ENCODE measurements at regions not wholly inside any gene's neighbourhood (a gene's known extent, or its start where the extent isn't known, plus 50 kb on each side); places are given as distances from the start of the nearest gene placed in this dataset.
"Not testable (repeated sequence)": the region's sequence is repeated elsewhere in the genome, so short reads cannot be mapped to it uniquely, and the experiment has no call there.

DNA sequence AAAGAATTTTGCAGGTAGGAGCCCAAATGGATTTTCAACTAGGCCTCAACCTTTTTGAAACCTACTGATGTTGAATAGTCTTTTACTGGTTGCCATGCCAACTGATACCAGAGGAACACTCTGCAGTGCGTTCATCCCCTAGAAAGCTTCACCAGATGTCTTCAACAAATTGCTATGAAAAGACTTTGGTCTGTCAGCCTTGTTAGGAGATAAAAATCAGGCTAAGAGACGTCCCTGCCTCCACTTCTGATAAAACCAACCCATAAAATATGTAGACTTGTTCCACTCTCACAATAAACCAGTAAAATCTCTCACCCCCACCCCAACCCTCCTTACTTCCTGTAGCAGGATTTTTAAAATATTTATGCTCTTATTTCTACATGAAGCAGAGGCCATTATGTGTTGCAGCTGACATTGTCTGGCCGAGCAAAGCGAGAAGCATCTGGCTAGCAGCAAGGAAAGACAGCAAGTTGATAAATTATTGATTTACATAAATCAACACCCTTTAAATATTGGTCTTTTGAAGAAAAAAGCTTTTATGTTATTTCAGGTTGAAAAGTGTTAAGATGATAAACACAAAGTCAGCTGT is 428.7 kb downstream of the ISL1 start:
- Histone ChIP-seq H3K56ac (ENCODE audit: extremely low read depth, insufficient read depth, low read length) (no peak overlapping the region), H4K91ac (ENCODE audit: insufficient read depth, low read depth, low read length) (no peak overlapping the region), H3K36me3 (ENCODE audit: control insufficient read depth, insufficient read depth, low read length) (no peaks in the 10 kb centered on the region), H3K4me3 (ENCODE audit: insufficient read depth, low read depth, low read length) (no peak overlapping the region), H3K9ac (ENCODE audit: low read depth, low read length) (no peak overlapping the region), H3K23ac (ENCODE audit: low read depth, low read length) (no peak overlapping the region), H3K9me1 (ENCODE audit: insufficient read depth, low read length) (no peaks in the 10 kb centered on the region), H2AK5ac (ENCODE audit: low read depth, low read length) (no peak overlapping the region), H2BK20ac (ENCODE audit: low read depth, low read length) (no peak overlapping the region), H3K27ac (ENCODE audit: insufficient read depth, low read length) (no peak overlapping the region), H4K8ac (ENCODE audit: low read depth in 2 of 2, low read length in 2 of 2) (no peak overlapping the region), H2AK9ac (replicated peaks; ENCODE audit: low read depth, low read length, poor library complexity) (no peak overlapping the region), H3K27me3 (ENCODE audit: control insufficient read depth, insufficient read depth, low read length) (no peaks in the 10 kb centered on the region), H2BK15ac (ENCODE audit: low read depth, low read length) (no peak overlapping the region), H3K18ac (ENCODE audit: low read depth, low read length) (no peak overlapping the region), H3K4me2 (ENCODE audit: low read depth, low read length) (no peak overlapping the region), H3K4me1 (ENCODE audit: control insufficient read depth, insufficient read depth, low read length) (no peaks in the 10 kb centered on the region), H4K20me1 (ENCODE audit: insufficient read depth, low read length) (no peaks in the 10 kb centered on the region), H4K5ac (ENCODE audit: low read depth, low read length) (no peak overlapping the region), H3K79me1 (ENCODE audit: low read depth in 1 of 2, low read length in 2 of 2) (no peaks in the 10 kb centered on the region), H2BK120ac (ENCODE audit: low read depth, low read length) (no peak overlapping the region), H3K14ac (replicated peaks; ENCODE audit: low read depth, low read length) (no peak overlapping the region), H2AFZ (replicated peaks; ENCODE audit: low read length, poor library complexity) (no peak overlapping the region), H2BK5ac (ENCODE audit: low read depth, low read length, poor library complexity, severe bottlenecking) (no peak overlapping the region), H3K4ac (ENCODE audit: low read depth, low read length) (no peak overlapping the region), H3K9me3 (ENCODE audit: control insufficient read depth, insufficient read depth, low read length) (peaks cover 4% of the 10 kb centered on the region; the same call in 1 of the 2 replicates)
- no CpG with 5 or more reads among the region's 4 CpGs for WGBS, 2 experiments (ENCODE audit: extremely low coverage in 2 of 2, insufficient read length in 1 of 2)
- TF ChIP-seq BHLHE40 (IDR thresholded peaks at IDR 0.05; ENCODE audit: low read depth, low read length) = no peak
- no peak for TF ChIP-seq RAD21 (IDR thresholded peaks at IDR 0.05; ENCODE audit: low read length)
- no peak for TF ChIP-seq NFE2L2 (IDR thresholded peaks at IDR 0.05; ENCODE audit: low read depth, low read length)
- no peak for TF ChIP-seq SMC3 (IDR thresholded peaks at IDR 0.05; ENCODE audit: low read depth, low read length)
- no peak for TF ChIP-seq RFX5 (IDR thresholded peaks at IDR 0.05; ENCODE audit: low read depth, low read length)
- TF ChIP-seq MAFK (IDR thresholded peaks at IDR 0.05; ENCODE audit: low read depth, low read length) = no peak
- no peak for TF ChIP-seq RCOR1 (IDR thresholded peaks at IDR 0.05; ENCODE audit: insufficient replicate concordance, low read length)
- no peak for TF ChIP-seq MAZ (IDR thresholded peaks at IDR 0.05; ENCODE audit: borderline replicate concordance, low read depth, low read length)
- no peak for TF ChIP-seq CEBPB (IDR thresholded peaks at IDR 0.05; ENCODE audit: low read depth, low read length)
- intact Hi-C loops (cut with micrococcal nuclease) (no loop called here), dilution Hi-C loops (cut with HindIII; ENCODE audit: low sequenced_read_pairs, unreplicated experiment) (no loop called here), in situ Hi-C loops (cut with MboI; ENCODE audit: low sequenced_read_pairs) (no loop called here)
- ChIA-PET POLR2A (ENCODE audit: unreplicated experiment) (no interaction called here), CTCF (no interaction called here)
- no TSS peak for BruUV-seq (replicated peaks)
- DNase-seq (no peak), ATAC-seq (ENCODE audit: low read depth) (no peak)

DNA sequence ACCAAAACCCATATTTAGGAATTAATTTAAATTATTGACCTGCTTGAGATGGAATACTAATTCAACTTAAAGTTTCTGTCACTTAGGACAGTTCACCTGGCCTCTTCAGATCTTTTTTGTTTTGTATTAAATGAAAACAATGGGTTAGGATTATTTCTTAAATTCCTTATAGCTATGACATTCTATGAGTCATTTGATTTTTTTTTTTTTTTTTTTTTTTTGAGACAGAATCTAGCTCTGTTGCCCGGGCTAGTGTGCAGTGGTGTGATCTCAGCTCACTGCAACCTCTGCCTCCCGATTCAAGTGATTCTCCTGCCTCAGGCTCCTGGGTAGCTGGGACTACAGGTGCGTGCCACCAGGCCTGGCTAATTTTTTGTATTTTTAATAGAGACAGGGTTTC is 431.6 kb downstream of the ISL1 start:
- H3K56ac ChIP-seq (ENCODE audit: extremely low read depth, insufficient read depth, low read length); H3K4ac ChIP-seq (ENCODE audit: low read depth, low read length); DNase-seq; H3K4me2 ChIP-seq (ENCODE audit: low read depth, low read length); H3K18ac ChIP-seq (ENCODE audit: low read depth, low read length); H3K9me1 ChIP-seq (ENCODE audit: insufficient read depth, low read length); H4K20me1 ChIP-seq (ENCODE audit: insufficient read depth, low read length); H2AFZ ChIP-seq (replicated peaks; ENCODE audit: low read length, poor library complexity); H3K4me3 ChIP-seq (ENCODE audit: insufficient read depth, low read depth, low read length); H3K9ac ChIP-seq (ENCODE audit: low read depth, low read length); H2BK20ac ChIP-seq (ENCODE audit: low read depth, low read length); H2AK5ac ChIP-seq (ENCODE audit: low read depth, low read length); H2BK5ac ChIP-seq (ENCODE audit: low read depth, low read length, poor library complexity, severe bottlenecking); ATAC-seq (ENCODE audit: low read depth); H3K23ac ChIP-seq (ENCODE audit: low read depth, low read length); H4K5ac ChIP-seq (ENCODE audit: low read depth, low read length); BruUV-seq (replicated peaks); H3K4me1 ChIP-seq (ENCODE audit: control insufficient read depth, insufficient read depth, low read length); H3K27me3 ChIP-seq (ENCODE audit: control insufficient read depth, insufficient read depth, low read length); H3K14ac ChIP-seq (replicated peaks; ENCODE audit: low read depth, low read length); in situ Hi-C loops (cut with MboI; ENCODE audit: low sequenced_read_pairs); H4K91ac ChIP-seq (ENCODE audit: insufficient read depth, low read depth, low read length); H2BK15ac ChIP-seq (ENCODE audit: low read depth, low read length); H3K36me3 ChIP-seq (ENCODE audit: control insufficient read depth, insufficient read depth, low read length); H2AK9ac ChIP-seq (replicated peaks; ENCODE audit: low read depth, low read length, poor library complexity); POLR2A ChIA-PET (ENCODE audit: unreplicated experiment); H3K27ac ChIP-seq (ENCODE audit: insufficient read depth, low read length); H2BK120ac ChIP-seq (ENCODE audit: low read depth, low read length); H3K79me1 ChIP-seq (ENCODE audit: low read depth in 1 of 2, low read length in 2 of 2); H4K8ac ChIP-seq (ENCODE audit: low read depth in 2 of 2, low read length in 2 of 2); H3K9me3 ChIP-seq (ENCODE audit: control insufficient read depth, insufficient read depth, low read length); CTCF ChIA-PET; dilution Hi-C loops (cut with HindIII; ENCODE audit: low sequenced_read_pairs, unreplicated experiment); intact Hi-C loops (cut with micrococcal nuclease): not testable (repeated sequence)
- no CpG with 5 or more reads among the region's 3 CpGs for whole genome bisulfite sequencing, 2 experiments (ENCODE audit: extremely low coverage in 2 of 2, insufficient read length in 1 of 2)

All from IMR-90 (cell line).